Epidermal melanocyte (primary cell): ENCODE measurements at regions not wholly inside any gene's neighbourhood (a gene's known extent, or its start where the extent isn't known, plus 50 kb on each side); places are given as distances from the start of the nearest gene placed in this dataset.

ENCODE experiments used
- DNase-seq: peaks from one replicate; pipeline ENCODE4 v3.0.0; 2011; ENCODE audit warnings: low spot score; ENCODE audit not compliant: insufficient read length

DNA sequence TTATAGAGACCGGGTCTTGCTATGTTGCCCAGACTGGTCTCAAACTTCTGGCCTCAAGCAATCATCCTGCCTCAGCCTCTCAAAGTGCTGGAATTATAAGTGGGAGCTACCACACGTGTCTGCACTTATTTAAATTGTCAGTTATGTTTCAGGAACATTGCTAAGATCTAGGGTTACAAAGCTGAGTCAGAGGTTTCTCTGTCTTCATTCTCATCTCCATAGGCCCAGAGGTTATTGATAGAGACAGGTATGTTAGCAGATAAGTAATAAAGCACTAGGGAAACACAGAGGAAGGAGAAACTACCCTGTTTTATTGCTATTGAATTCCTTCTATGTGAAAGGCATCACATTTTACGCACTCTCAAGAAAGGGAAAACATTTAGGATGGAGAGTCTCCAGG lies 214.1 kb downstream of the REEP3 start:
- no peak for DNase-seq

DNA sequence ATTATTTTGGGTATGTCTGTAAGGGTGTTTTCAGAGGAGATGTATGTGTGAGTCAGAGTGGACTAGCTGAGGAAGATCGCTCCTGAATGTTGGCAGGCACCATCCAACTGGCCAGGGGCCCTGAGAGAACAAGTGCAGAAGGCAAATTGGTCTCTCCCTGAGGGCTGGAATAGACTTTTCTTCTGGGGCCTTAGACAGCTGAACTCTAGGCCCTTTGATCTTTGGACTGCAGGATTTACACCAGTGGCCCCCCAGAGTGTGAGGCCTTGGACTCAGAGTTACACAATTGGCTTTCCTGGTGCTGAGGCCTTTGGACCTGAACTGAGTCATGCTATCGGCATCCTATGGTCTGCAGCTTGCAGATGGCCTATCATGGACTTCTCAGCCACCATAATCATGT lies 217.2 kb downstream of the REEP3 start:
- DNase-seq = no peak

DNA sequence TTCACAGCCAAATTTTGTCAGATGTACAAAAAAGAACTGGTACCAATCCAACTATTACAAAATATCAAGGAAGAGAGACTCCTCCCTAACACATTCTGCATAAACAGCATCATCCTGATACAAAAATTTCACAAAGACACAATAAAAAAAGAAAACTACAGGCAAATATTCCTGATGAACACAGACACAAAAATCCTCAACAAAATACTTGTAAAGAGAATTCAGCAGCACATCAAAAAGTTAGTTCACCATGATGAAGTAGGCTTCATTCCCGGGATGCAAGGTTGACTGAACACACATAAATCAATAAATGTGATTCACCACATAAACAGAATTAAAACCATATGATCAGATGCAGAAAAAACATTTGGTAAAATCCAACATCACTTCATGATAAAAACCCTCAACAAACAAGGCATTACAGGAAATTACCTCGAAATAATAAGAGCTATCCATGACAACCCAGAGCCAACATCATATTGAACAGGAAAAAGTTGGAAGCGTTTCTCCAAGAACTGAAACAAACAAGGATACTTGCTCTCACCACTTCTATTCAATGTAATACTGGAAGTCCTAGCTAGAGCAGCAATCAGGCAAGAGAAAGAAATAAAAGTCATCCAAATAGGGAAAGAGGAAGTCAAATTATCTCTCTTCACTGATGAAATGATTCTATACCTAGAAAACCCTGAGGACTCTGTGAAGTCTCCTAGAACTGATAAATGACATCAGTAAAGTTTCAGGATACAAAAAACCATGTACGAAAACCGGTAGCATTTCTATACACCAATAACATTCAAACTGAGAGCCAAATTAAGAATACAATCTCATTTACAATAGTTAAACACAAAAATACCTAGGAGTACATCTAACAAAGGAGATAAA lies 223.1 kb downstream of the REEP3 start:
- DNase-seq = no peak

DNA sequence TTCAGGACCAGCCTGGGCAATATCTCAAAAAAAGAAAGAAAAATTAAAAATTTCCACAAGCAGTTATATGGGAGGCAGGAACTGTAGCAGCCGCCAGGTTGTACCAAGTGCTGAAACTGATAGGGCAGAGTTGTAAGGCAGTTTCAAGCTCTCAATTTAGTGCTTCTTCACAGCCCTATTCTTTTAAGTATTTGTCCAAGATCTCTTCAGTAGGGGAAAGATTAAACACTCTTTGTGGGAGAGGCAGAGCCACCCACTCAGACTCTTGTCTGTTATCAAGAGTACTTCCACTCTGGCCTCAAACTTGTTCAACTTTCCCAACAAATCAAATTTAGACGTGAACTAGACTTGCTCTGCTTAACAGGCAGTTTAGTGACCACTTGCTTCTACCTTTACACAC lies 228.7 kb downstream of the REEP3 start:
- no peak for DNase-seq

DNA sequence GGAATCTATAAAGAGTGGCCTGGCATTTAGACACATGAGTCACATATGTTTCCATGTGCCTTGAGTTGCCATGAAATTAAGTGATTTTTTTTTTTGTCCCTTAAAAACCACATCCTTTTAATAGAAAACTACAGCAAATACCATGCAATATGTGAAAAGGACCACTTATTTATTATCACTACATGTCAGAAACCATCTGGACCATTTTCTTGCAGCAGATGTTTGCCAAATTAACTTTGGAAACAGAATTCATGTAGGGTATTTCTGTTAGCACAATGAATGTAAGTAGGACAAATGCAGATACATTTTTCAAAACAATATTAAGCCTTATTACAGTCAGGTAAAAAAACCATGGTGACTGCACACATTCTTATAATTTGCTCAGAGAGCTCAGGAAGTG lies 230.6 kb downstream of the REEP3 start:
- DNase-seq = no peak

DNA sequence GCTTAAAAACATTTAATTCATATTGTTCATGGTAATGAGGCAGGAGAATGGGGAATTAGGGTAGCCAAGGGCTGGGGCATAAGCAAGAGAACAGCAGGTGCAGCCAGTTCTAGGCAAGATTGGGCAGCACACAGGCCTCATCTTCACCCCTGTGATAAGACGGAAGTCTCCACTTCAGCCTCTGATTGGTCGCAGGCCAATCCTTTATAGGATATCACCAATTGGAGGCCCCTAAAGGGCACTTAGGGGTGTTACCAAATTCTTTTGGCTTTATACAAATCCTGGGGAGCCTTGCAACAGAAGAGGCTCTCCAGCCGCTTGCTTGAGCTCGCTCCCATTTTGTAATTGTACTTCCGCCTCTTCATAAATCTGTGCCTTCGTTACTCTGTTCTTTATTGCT lies 231.1 kb downstream of the REEP3 start:
- DNase-seq = no peak

DNA sequence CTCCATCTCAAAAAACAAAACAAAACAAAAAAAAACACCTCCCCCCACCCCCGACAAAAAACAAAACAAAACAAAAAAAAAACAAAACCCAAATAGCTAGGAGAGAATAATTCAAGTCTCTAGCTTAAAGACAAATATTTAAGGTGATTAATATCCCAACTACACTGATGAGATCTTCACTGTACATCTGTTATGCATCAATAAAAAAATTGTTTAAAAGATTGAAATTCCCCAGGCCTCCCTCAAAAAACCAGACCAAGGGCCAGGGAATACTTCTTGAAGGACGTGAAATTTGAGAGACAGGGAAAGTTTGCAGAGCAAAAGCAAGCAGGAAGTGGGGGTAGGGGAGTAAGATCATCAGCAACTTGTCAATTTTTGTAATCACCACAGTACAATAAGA lies 232.6 kb downstream of the REEP3 start:
- no peak for DNase-seq

DNA sequence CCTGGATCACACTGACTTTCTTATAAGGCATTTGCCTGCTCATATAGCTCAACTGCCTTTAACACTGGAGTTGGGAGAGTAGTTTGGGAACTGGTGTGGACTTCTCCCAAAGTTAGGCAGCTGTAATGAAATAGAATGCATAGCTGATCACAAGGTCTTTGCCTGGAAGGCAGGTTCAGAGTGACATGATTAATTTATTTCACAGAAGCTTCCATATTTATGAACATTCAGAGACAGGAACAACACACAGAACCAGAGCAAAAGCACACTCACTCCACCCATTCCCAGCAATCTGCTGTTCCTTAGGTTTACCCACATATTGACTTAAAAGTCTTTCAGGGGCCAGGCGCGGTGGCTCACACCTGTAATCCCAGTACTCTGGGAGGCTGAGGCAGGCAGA lies 234.2 kb downstream of the REEP3 start:
- DNase-seq = no peak

DNA sequence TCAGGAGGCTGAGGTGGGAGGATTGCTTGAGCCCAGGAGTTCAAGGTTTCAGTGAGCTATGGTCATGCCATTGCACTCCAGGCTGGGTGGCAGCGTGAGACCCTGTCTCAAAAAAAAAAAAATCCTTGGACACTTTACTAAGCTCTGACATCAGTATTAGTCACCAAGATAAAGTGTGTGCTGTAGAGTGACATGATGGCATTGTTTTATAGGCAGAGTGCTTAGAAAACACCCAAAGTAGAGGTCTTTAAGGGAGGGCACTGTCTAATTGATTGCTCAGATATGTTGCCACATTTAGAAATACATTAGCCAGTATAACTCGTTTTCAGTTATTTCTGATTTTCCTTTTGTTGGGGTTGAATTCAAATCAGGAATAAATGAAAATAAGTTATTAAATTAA lies 235.9 kb downstream of the REEP3 start:
- no peak for DNase-seq

DNA sequence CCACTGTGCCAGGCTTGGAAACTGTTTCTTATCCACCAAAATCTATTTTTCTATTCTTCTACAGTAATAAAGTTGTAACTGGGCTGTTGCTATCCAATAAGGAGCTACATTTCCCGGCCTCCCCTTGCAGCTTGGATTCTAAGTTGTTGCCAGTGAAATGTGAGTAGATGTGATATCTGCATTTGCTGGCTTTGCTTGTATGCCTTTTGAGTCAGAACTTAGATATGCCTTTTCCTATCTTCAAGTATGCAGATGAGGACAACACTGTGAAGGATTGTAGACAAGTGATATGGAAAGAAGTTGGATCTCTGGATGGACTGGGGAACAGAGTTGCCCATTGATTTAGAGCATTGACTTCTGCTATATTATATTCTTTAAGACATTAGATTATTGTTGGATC lies 236.9 kb downstream of the REEP3 start:
- no peak for DNase-seq

DNA sequence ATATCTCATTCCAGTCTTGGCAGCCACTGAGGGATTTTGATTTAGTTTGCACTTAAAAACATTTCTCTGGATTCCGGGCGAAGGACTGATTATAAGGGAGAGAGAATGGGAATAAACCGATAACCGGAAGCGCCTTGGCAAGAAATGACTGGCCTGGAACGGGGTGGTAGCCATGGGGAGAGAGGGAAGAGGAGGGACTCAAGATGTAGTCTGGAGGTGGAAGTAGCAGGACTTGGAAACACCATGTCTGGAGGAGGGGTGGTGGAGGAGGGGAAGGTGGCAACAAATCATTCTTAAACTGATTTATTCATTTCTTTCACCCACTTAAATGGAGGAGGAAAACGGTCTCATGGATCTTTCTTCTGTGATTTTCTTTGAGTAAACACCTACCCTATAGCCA lies 238.1 kb downstream of the REEP3 start:
- no peak for DNase-seq

DNA sequence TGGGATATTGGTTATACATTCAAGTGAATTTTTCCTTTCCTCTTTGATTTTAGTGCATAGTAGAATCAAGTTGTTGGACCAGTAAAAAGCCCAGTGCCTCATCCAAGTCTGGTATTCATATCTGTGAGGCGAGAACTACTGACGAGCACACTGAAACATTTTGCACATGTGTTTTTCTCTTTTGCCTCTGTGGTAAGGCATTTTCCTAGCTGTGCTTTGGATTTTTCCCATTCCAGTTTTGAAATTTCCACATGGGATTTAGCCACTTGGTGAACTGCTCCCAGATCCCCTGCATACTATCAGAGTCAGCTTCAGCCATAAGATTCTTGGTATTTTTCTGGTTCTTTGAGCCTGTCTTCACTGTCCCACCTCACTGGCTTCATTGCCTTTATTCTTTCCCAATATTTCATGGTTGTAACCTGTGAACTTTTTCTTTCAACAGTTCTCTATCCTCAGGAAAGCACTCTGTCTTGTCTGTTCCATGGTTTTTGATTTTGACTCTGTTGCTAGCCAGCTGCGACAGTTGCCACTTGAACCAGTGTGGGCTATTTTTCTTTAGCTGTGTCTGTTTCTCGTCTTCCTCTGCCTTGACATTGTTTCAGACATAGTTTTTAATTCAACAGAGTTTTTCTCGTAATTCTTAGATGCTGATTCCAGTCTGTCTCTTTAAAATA lies 239.0 kb downstream of the REEP3 start:
- peak; percentile 54 for DNase-seq

DNA sequence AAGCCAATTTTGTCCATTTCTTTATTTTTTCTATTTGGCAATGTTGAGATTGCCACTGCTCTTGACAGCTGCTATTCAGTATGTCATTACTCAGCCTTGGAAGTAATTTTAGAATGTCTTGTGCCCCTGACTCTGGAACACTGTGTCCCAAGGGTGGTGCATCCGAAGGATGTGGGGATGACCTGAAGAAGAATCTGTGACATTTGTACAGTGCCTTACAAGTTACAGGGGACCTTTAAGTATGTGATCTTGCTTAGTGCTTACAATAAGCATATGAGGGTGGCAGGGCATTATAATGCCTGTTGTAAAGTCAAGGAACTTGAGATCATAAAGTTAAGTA lies 239.5 kb downstream of the REEP3 start:
- no peak for DNase-seq

DNA sequence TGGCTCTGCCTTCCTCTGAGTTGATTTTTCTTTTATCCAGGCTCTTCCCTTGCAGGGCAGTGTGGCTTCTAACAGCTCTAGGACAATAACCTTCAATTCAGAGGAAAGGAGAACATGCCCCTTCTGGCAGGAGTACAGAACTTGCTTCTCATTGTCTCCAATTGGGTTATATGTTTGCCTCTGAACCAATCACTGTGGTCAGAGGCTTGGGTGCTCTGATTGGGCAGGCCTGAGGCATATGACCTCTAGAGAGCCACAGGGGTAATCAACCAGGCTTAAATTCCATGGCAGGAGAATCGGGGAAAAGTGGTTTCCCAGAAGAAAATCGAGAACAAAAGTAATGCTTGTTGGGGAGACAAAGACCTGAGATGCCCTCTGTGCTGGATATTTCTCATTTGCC lies 240.0 kb downstream of the REEP3 start:
- DNase-seq = no peak

DNA sequence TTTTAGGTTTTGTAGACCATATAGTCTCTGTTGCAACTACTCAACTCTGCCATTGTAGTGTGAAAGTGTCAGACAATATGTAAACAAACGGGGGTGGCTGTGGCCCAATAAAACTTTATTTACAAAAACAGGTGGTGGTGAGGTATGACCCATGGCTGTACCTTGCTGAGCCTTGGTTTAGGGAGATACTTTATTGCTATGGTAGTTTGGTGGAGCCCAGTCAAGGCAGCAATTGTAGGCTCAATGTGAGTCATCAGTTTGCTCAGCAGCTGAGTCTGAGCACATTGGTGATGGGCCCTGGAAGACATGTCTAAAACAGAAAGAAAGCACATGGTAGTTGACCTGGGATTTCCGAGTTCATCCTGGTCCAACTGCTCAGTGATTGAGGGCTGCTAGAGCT lies 242.5 kb downstream of the REEP3 start:
- DNase-seq = no peak

DNA sequence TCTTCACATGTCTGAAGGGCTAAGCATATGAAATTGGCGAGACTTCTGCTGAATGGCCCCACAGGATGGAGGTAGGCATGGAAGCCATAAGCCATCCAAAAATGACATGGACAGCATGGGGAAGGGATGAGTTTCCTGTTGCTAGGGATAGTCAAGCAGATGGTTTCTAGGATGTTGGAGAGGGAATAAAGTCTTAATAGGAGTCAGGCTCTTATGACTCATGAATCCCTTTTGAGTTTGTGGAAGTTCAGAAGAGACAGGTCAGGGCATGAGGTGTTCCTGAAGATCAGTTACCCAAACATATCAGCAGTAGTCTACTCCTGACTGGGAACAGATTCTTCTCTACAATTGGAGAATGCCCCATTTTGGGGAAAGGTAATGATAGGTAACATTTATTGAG lies 243.9 kb downstream of the REEP3 start:
- DNase-seq = no peak

DNA sequence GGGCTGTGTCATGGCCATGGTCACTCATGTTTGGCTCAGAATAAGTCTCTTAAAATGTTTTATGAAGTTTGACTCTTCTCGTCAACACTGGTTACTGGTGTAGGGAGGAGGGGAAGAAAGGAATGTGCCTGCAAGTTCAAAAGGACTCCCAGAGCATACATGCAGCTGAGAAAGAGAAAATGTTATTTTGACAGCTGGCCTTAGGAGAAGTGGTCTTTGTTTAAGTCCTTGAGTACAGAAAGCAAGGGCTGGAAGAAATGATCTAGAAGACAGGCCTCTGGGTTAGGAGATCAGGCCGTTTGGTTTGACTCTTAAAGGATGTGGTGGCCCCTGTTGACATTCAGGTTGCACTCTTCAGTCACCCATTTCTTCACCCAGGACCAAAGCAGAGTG lies 245.5 kb downstream of the REEP3 start:
- no peak for DNase-seq

DNA sequence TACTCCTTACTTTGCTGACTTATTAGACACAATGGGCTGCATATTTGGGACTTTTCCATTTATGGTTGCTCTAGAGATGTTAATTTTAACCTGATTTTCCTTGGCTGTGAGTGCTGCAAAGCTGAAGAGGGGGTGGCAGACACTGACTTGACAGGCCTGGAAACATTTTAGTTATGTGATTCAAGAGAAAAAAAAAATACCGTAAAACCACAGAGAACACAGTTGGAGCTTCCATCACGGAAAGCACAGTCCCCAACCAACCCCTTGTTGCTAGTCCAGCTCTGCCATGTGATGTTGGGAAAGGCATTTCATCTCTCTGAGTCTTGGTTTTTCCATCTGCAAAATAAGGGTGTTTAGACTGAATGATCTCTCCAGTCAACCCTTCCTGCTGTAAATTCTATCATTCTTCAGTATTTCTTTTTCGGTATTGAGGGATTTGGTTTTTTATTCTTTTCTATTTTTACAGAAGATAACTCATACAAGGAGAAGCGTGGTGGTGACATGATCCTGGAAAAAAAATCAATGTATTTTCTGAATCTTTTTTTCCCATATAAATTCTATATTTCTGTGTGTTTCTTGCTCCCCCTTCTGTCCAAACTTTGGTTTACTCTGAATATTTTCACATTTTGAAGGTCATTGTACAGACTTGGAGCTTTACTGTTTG lies 246.1 kb downstream of the REEP3 start:
- DNase-seq = no peak

DNA sequence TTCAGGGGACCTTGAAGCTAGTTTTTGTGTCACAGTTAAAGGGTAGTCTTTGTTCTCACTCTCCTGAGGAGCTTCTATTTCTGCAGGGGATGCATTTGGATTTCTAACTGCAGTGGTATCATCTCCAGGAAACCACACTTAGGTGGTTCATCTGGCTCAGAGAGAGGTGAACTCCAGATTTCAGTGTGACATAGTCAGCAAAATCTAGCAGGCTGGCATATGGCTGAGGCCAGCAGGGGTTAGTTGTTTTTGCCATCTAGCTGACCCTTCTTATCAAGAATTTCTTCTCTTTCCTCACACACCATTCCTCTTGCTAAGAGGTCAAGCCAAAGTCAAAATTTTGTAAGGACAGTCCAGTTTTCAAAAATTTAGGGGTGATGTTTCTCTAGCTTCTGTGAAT lies 248.2 kb downstream of the REEP3 start:
- no peak for DNase-seq

DNA sequence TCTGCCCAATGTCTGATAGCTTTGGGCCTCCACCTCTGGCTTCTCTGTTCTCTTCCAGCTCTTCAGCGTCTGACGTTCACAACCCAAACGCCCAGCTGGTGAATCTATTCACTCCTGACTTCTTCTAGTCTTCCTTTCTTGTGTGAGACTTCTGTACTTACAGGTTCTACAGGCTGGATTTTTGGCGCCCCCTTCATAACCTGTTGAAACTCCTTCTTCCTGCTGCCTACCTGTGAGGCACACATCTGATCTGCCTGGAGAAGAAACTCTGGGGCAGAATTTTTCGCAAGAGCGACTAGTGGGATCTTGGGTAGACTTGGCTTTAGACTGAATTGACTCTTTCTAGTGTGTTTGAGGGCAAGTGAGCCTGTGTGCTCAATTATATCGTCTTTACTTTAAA lies 249.3 kb downstream of the REEP3 start:
- no peak for DNase-seq

DNA sequence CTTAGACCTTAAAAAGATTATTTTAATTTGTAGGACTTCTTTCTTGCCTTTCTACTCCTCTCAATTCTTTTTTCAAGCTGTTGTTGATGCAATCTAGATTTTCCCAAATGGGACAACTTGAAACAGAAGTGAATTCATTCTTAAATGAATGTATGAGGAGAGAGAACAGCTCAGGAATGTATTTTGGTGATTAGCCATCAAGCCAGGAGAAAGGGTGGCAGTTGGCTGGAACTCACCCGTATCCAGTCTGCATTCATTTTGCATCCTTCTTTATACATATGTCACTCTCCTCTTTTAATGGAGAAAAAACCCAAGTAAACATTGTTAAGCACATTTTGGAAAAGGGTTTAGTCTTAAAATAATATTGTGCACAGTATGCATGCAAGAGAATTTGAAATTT lies 251.3 kb downstream of the REEP3 start:
- no peak for DNase-seq

DNA sequence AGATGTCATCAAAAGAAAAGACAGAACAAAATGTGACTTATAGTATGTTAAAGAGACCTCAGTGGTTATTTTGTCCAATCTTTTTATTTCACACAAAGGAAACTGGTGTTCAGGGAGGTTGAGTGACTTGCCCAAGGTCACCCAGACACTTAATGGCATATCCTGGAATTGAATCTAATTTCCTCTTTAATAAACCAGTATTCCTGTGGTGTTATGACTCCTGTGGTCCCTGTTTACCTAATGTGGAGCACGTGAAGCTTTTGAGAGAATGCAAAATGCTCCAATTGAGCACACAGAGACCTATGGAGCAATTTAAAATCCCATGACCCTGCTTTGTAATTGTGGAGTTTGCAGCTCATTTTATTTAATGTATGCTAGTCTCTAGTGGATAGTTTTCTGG lies 251.9 kb downstream of the REEP3 start:
- no peak for DNase-seq

DNA sequence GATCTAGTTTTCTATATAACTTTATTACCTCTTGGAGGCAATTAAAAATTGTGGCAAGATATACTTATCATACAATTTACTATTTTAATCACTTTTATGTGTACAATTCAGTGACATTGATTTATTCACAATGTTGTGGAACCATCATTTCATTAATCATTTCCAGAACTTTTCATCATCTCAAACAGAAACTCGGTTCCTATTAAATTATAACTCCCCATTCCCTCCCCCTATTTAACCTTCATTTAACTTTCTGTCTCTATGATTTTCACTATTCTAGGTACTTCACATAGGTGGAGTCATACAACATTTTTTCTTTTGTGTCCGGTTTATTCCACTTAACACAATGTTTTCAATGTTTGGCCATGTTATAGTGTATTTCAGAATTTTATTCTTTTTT lies 252.8 kb downstream of the REEP3 start:
- no peak for DNase-seq
